ENCODE measurements at regions not wholly inside any gene's neighbourhood (a gene's known extent, or its start where the extent isn't known, plus 50 kb on each side); places are given as distances from the start of the nearest gene placed in this dataset.

DNA sequence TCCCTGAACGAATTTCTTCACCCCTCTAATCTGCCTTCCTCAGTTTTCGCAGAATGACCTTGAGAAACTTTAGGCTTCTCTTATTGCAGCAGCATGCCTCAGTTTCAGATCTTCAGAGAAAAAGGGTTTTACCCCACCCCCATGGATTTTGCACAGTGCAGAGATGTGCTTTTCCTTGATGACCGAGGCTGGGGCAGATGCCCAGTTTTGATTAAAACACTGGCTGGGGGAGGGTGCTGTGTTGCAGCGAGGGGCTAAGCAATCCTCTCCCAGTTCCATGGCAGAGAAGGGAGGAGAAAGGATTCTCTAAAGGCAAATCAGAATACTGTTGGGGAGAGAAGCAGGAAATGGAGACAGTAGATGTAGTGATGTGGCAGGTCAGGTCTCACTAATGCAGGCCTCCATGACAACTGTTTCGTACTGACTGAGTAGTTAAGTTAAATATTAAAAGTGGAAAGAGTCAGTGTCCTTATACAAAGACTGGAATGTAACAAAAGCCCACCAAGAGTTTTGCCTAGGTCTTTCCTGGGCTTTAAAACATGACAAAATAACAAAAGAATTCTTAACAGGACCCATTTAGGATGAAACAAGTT, 50.8 kb upstream of the PDZD8 start:
- H3F3A ChIP-seq (ENCODE audit: insufficient read depth, low read length), result no peaks in the 10 kb centered on the region
- H3K9ac ChIP-seq (ENCODE audit: low read length), result no peak overlapping the region
- H4K20me1 ChIP-seq (ENCODE audit: insufficient read depth, low read length), result no peaks in the 10 kb centered on the region
- H3K9me2 ChIP-seq (replicated peaks; ENCODE audit: insufficient read depth, low read length), result no peaks in the 10 kb centered on the region
- H3K4me3 ChIP-seq (ENCODE audit: low read length), result no peak overlapping the region
- no peaks in the 10 kb centered on the region for H3K36me3 ChIP-seq (replicated peaks; ENCODE audit: insufficient read depth, low read length)
- H3K9me3 ChIP-seq (replicated peaks; ENCODE audit: insufficient read depth, low read length), result no peaks in the 10 kb centered on the region
- no peak overlapping the region for H3K4me2 ChIP-seq (ENCODE audit: low read depth, low read length)
- no peaks in the 10 kb centered on the region for H3K27me3 ChIP-seq (replicated peaks; ENCODE audit: insufficient read depth, low read length)
- H3K27ac ChIP-seq (ENCODE audit: low read length), result no peak overlapping the region
- H3K4me1 ChIP-seq (ENCODE audit: low read length), result no peaks in the 10 kb centered on the region
- H2AFZ ChIP-seq (ENCODE audit: low read length), result no peak overlapping the region
- no peak for DNase-seq
- H3K79me2 ChIP-seq (ENCODE audit: low read length), result no peaks in the 10 kb centered on the region
- TF ChIP-seq, protein P1, sequence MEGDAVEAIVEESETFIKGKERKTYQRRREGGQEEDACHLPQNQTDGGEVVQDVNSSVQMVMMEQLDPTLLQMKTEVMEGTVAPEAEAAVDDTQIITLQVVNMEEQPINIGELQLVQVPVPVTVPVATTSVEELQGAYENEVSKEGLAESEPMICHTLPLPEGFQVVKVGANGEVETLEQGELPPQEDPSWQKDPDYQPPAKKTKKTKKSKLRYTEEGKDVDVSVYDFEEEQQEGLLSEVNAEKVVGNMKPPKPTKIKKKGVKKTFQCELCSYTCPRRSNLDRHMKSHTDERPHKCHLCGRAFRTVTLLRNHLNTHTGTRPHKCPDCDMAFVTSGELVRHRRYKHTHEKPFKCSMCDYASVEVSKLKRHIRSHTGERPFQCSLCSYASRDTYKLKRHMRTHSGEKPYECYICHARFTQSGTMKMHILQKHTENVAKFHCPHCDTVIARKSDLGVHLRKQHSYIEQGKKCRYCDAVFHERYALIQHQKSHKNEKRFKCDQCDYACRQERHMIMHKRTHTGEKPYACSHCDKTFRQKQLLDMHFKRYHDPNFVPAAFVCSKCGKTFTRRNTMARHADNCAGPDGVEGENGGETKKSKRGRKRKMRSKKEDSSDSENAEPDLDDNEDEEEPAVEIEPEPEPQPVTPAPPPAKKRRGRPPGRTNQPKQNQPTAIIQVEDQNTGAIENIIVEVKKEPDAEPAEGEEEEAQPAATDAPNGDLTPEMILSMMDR (IDR thresholded peaks at IDR 0.05; ENCODE audit: low read length), result no peak
- TF ChIP-seq EZH2phosphoT487 (IDR thresholded peaks at IDR 0.05; ENCODE audit: low read length) (no peak), EZH2 (optimal IDR thresholded peaks at IDR 0.05; ENCODE audit: low read depth, low read length) (no peak)

DNA sequence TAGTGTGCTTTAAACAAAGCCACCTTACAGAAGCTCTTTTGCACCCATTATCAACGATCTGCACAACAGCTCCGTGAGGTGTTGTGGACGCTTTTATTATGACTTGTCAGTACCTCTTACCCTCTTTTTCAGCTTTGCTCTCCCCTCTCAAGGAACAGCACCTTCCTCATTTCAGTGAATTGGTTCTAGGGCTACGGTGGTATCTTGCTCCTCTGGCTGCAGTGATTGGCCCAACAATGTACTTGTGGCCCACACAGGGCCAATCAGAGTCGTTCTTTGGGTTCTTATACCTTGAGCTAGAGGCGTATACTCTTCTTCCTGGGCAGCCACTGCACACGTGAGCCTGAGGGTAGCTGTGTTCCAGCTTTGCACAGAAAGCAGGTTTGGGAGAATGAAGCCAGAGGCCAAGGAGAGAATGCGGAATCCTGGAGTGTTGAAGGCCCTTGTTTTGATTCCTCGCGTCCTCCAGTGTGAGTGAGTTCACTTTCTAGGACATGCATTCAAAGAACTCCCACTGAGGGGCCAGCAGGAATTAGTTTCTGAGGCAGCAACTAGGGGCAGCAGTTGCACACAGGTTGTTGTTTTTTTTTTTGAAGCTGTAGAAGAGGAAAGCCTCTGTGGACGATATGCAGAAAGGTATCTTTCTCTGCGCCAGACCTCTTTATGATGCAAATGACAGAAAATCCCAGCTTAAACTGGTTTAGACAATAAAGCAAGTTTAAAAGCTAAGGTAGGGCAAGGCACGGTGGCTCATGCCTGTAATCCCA, 49.8 kb upstream of the PDZD8 start:
- Histone ChIP-seq H3K4me3 (ENCODE audit: low read length) (no peak overlapping the region), H3K4me1 (ENCODE audit: low read length) (no peaks in the 10 kb centered on the region), H3K27ac (ENCODE audit: low read length) (no peak overlapping the region)

More for the DNA sequence above, 49.8 kb upstream of the PDZD8 start:
- Histone ChIP-seq H3K9ac (ENCODE audit: low read length) (no peak overlapping the region), H3K9me2 (replicated peaks; ENCODE audit: insufficient read depth, low read length) (no peaks in the 10 kb centered on the region), H4K20me1 (ENCODE audit: insufficient read depth, low read length) (no peaks in the 10 kb centered on the region), H3K27me3 (replicated peaks; ENCODE audit: insufficient read depth, low read length) (no peaks in the 10 kb centered on the region), H3K36me3 (replicated peaks; ENCODE audit: insufficient read depth, low read length) (no peaks in the 10 kb centered on the region), H2AFZ (ENCODE audit: low read length) (no peak overlapping the region), H3K4me2 (ENCODE audit: low read depth, low read length) (no peak overlapping the region), H3K79me2 (ENCODE audit: low read length) (no peaks in the 10 kb centered on the region), H3F3A (ENCODE audit: insufficient read depth, low read length) (no peaks in the 10 kb centered on the region), H3K9me3 (replicated peaks; ENCODE audit: insufficient read depth, low read length) (no peaks in the 10 kb centered on the region)
- DNase-seq, result no peak
- TF ChIP-seq EZH2phosphoT487 (IDR thresholded peaks at IDR 0.05; ENCODE audit: low read length) (no peak), EZH2 (optimal IDR thresholded peaks at IDR 0.05; ENCODE audit: low read depth, low read length) (no peak)
- TF ChIP-seq, protein P1 (IDR thresholded peaks at IDR 0.05; ENCODE audit: low read length), result no peak

Data from MM.1S (cell line).